GM12892 (cell line): ENCODE measurements at regions not wholly inside any gene's neighbourhood (a gene's known extent, or its start where the extent isn't known, plus 50 kb on each side); places are given as distances from the start of the nearest gene placed in this dataset.

ENCODE experiments used
- POLR2A ChIP-seq: IDR thresholded peaks from 2 replicates; pipeline ENCODE4 v1.6.1; 2011; ENCODE audit warnings: low read depth, low read length, control low read depth
- POLR2AphosphoS5 ChIP-seq: IDR thresholded peaks from 2 replicates; pipeline ENCODE4 v1.6.1; 2011; ENCODE audit warnings: low read depth, low read length, control low read depth
- TAF1 ChIP-seq: IDR thresholded peaks from 2 replicates; pipeline ENCODE4 v1.6.1; 2011; ENCODE audit warnings: low read depth, mild to moderate bottlenecking, control low read depth, low read length, borderline replicate concordance

- TF ChIP-seq TAF1 (no peak), POLR2A (no peak), POLR2AphosphoS5 (no peak)
These were observed 505.2 kb upstream of the NR5A2 start for GRCh38 chr1:199522338-199522737.
